Cardiac muscle cell (in vitro differentiated cells and primary cell): ENCODE measurements at regions not wholly inside any gene's neighbourhood (a gene's known extent, or its start where the extent isn't known, plus 50 kb on each side); places are given as distances from the start of the nearest gene placed in this dataset.

Experiments
- DNase-seq, 2 donors: peaks; one replicate each; pipeline versions ENCODE4 v3.0.0 to v3.0.0-alpha.2; 2010 to 2017; ENCODE audit warnings: low read depth in 1 of 2, low spot score in 1 of 2
- H3K27ac ChIP-seq: fragments of 200-600 bp; sonication (generic); 2 replicates; pipeline ENCODE4 v1.5.1; 2016
- H3K27me3 ChIP-seq: fragments of 200-600 bp; sonication (generic); 2 replicates; pipeline ENCODE4 v1.6.0; 2016; ENCODE audit warnings: control low read depth
- H3K36me3 ChIP-seq: fragments of 200-600 bp; sonication (generic); 2 replicates; pipeline ENCODE4 v1.5.1; 2016; ENCODE audit warnings: control low read depth
- H3K4me1 ChIP-seq: fragments of 200-600 bp; sonication (generic); 2 replicates; pipeline ENCODE4 v1.8.1; 2017; ENCODE audit warnings: low read depth, mild to moderate bottlenecking, mixed run types
- H3K4me3 ChIP-seq: fragments of 200-600 bp; sonication (generic); 2 replicates; pipeline ENCODE4 v1.5.1; 2016; ENCODE audit warnings: mild to moderate bottlenecking
- H3K9me3 ChIP-seq: fragments of 200-600 bp; sonication (generic); 2 replicates; pipeline ENCODE4 v1.5.1; 2017; ENCODE audit warnings: low read depth, mild to moderate bottlenecking, control low read depth
- CTCF ChIP-seq: IDR thresholded peaks from 2 replicates; pipeline ENCODE4 v1.5.1; 2012; ENCODE audit warnings: low read depth, mild to moderate bottlenecking, low read length

- Histone ChIP-seq H3K36me3 (no peaks in the 10 kb centered on the region), H3K27ac (no peak overlapping the region), H3K9me3 (no peaks in the 10 kb centered on the region), H3K27me3 (no peaks in the 10 kb centered on the region), H3K4me1 (no peaks in the 10 kb centered on the region), H3K4me3 (no peak overlapping the region)
- no peak for TF ChIP-seq CTCF
- no peak for DNase-seq
These were observed 134.6 kb downstream of the TNFSF18 start for GRCh38 chr1:172916116-172916515.

GRCh38 chr1:172917972-172918371 lies 132.8 kb downstream of the TNFSF18 start:
- no peak overlapping the region for H3K4me3 ChIP-seq
- peak in 1 of 2 donors; percentile 93 for DNase-seq
- no peaks in the 10 kb centered on the region for H3K9me3 ChIP-seq
- H3K27ac ChIP-seq: no peak overlapping the region
- H3K4me1 ChIP-seq: no peaks in the 10 kb centered on the region
- no peaks in the 10 kb centered on the region for H3K27me3 ChIP-seq
- H3K36me3 ChIP-seq: no peaks in the 10 kb centered on the region
- TF ChIP-seq CTCF: no peak

- no peak overlapping the region for H3K27ac ChIP-seq
- TF ChIP-seq CTCF: no peak
- no peaks in the 10 kb centered on the region for H3K36me3 ChIP-seq
- H3K4me3 ChIP-seq: no peak overlapping the region
- no peak for DNase-seq
- no peaks in the 10 kb centered on the region for H3K4me1 ChIP-seq
- H3K27me3 ChIP-seq: no peaks in the 10 kb centered on the region
- H3K9me3 ChIP-seq: no peaks in the 10 kb centered on the region
These were observed 132.3 kb downstream of the TNFSF18 start for GRCh38 chr1:172918478-172918877.

GRCh38 chr1:172926070-172926469 lies 124.7 kb downstream of the TNFSF18 start:
- Histone ChIP-seq H3K4me3 (no peak overlapping the region), H3K36me3 (no peaks in the 10 kb centered on the region), H3K4me1 (no peaks in the 10 kb centered on the region), H3K27me3 (no peaks in the 10 kb centered on the region), H3K27ac (no peak overlapping the region), H3K9me3 (no peaks in the 10 kb centered on the region)
- DNase-seq: peak in 1 of 2 donors; percentile 49
- TF ChIP-seq CTCF: no peak

- Histone ChIP-seq H3K4me3 (no peak overlapping the region), H3K36me3 (no peaks in the 10 kb centered on the region), H3K4me1 (no peaks in the 10 kb centered on the region), H3K27me3 (no peaks in the 10 kb centered on the region), H3K9me3 (no peaks in the 10 kb centered on the region), H3K27ac (no peak overlapping the region)
- TF ChIP-seq CTCF: no peak
- no peak for DNase-seq
These were observed 122.3 kb downstream of the TNFSF18 start for GRCh38 chr1:172928412-172928811.

- Histone ChIP-seq H3K4me1 (no peaks in the 10 kb centered on the region), H3K9me3 (no peaks in the 10 kb centered on the region), H3K27ac (no peak overlapping the region), H3K27me3 (no peaks in the 10 kb centered on the region), H3K36me3 (no peaks in the 10 kb centered on the region), H3K4me3 (no peak overlapping the region)
- TF ChIP-seq CTCF: no peak
- peak in 1 of 2 donors; percentile 50 for DNase-seq
These were observed 121.7 kb downstream of the TNFSF18 start for GRCh38 chr1:172929006-172929405.
